GM12878 (cell line): ENCODE measurements at regions not wholly inside any gene's neighbourhood (a gene's known extent, or its start where the extent isn't known, plus 50 kb on each side); places are given as distances from the start of the nearest gene placed in this dataset.

Experiments used
- ATAC-seq: fragments of 200-7000 bp; cut with Tn5 transposase; 3 replicates; pipeline ENCODE4 v1.9.1; 2020; ENCODE audit warnings: mild to moderate bottlenecking, moderate library complexity
- BruUV-seq: library from RNA; stranded (reverse); fragments of 400-500 nt; replicated peaks from 2 replicates; lab custom pipeline; 2021; lab: Mats Ljungman, UMichigan
- CTCF ChIA-PET: fragments of 300-600 bp; sonication (Branson Sonifier 250); formaldehyde crosslinking; extraction: SDS; loops from one replicate; lab custom pipeline; 2021; ENCODE audit warnings: inconsistent platforms; lab: Yijun Ruan, JAX
- POLR2A ChIA-PET: fragments of 350-600 bp; formaldehyde crosslinking; extraction: SDS; loops from one replicate; lab custom pipeline; 2021; ENCODE audit warnings: inconsistent platforms; lab: Charles Lee
- RAD21 ChIA-PET: fragments of 300-600 bp; sonication (Branson Sonifier 250); formaldehyde crosslinking; loops from one replicate; lab custom pipeline; 2023; ENCODE audit warnings: antibody characterized with exemption; ENCODE audit not compliant: unreplicated experiment; lab: Charles Lee
- SMC1A ChIA-PET: fragments of 300-600 bp; sonication (Branson Sonifier 250); formaldehyde crosslinking; loops from one replicate; lab custom pipeline; 2023; ENCODE audit not compliant: unreplicated experiment, uncharacterized antibody; lab: Charles Lee
- DNase-seq: peaks from one replicate; pipeline ENCODE4 v3.0.0-alpha.2; 2011; ENCODE audit warnings: low read depth, low spot score
- FAIRE-seq: peaks from 3 replicates; lab custom pipeline; 2011; peaks lifted over from hg19 to GRCh38; lab: Jason Lieb, UNC
- H2AFZ ChIP-seq: 2 replicates; pipeline ENCODE4 v1.6.0; 2011; ENCODE audit warnings: low read depth, low read length, control low read depth; ENCODE audit not compliant: control insufficient read depth
- H3K27ac ChIP-seq: 2 replicates; pipeline ENCODE4 v1.5.1; 2011; ENCODE audit warnings: control low read depth; ENCODE audit not compliant: control insufficient read depth, insufficient read depth
- H3K27me3 ChIP-seq, 2 experiments: replicated peaks in 1 of 2; 2 replicates each; pipeline versions ENCODE4 v1.6.0 to v1.6.1; 2011; ENCODE audit warnings: low read length in 1 of 2; ENCODE audit not compliant: control insufficient read depth in 2 of 2, insufficient read depth in 2 of 2
- H3K36me3 ChIP-seq, 2 experiments: 2 replicates each; pipeline ENCODE4 v1.5.1; 2011; ENCODE audit warnings: low read length in 1 of 2; ENCODE audit not compliant: control insufficient read depth in 2 of 2, insufficient read depth in 2 of 2
- H3K4me1 ChIP-seq: 2 replicates; pipeline ENCODE4 v1.6.1; 2011; ENCODE audit warnings: mild to moderate bottlenecking, low read length, moderate library complexity, mixed read lengths; ENCODE audit not compliant: control insufficient read depth, insufficient read depth
- H3K4me2 ChIP-seq: 2 replicates; pipeline ENCODE4 v1.6.0; 2011; ENCODE audit warnings: control low read depth; ENCODE audit not compliant: control insufficient read depth, insufficient read depth
- H3K4me3 ChIP-seq: fragments of 200-600 bp; sonication (generic); 2 replicates; pipeline ENCODE4 v1.5.1; 2016
- H3K79me2 ChIP-seq: 2 replicates; pipeline ENCODE4 v1.6.0; 2011; ENCODE audit warnings: low read length; ENCODE audit not compliant: control insufficient read depth, insufficient read depth
- H3K9ac ChIP-seq: 2 replicates; pipeline ENCODE4 v1.8.0; 2011; ENCODE audit warnings: low read length, control low read depth, mixed read lengths; ENCODE audit not compliant: control insufficient read depth, insufficient read depth
- H3K9me3 ChIP-seq: replicated peaks from 3 replicates; pipeline ENCODE4 v1.5.1; 2011; ENCODE audit warnings: mild to moderate bottlenecking, low read length; ENCODE audit not compliant: control insufficient read depth, insufficient read depth
- H4K20me1 ChIP-seq: 2 replicates; pipeline ENCODE4 v1.6.0; 2011; ENCODE audit not compliant: control insufficient read depth, insufficient read depth
- ASH2L ChIP-seq: fragments of 300-600, 200-600 bp; sonication (generic); IDR thresholded peaks from 2 replicates; pipeline ENCODE4 v1.6.1; 2017; ENCODE audit warnings: low read depth, mild to moderate bottlenecking, borderline replicate concordance
- CBX5 ChIP-seq: sonication (generic); IDR thresholded peaks from 2 replicates; pipeline ENCODE4 v1.6.1; 2016; ENCODE audit warnings: low read depth, moderate library complexity, mild to moderate bottlenecking, inconsistent platforms
- CREB1 ChIP-seq: IDR thresholded peaks from 2 replicates; pipeline ENCODE4 v1.6.1; 2012; ENCODE audit warnings: low read depth, mild to moderate bottlenecking, inconsistent platforms
- HDAC2 ChIP-seq: fragments of 200-600 bp; sonication (generic); IDR thresholded peaks from 2 replicates; pipeline ENCODE4 v1.6.1; 2017
- JUNB ChIP-seq: IDR thresholded peaks from 2 replicates; pipeline ENCODE4 v1.6.1; 2016; ENCODE audit warnings: antibody characterized with exemption, mild to moderate bottlenecking
- KLF5 ChIP-seq: fragments of 450-650 bp; IDR thresholded peaks from 2 replicates; pipeline ENCODE4 v1.6.1; 2014; ENCODE audit warnings: mild to moderate bottlenecking; ENCODE audit not compliant: partially characterized antibody
- MEF2B ChIP-seq: fragments of 450-650 bp; IDR thresholded peaks from 2 replicates; pipeline ENCODE4 v1.6.1; 2018; ENCODE audit warnings: mild to moderate bottlenecking, moderate library complexity; ENCODE audit not compliant: partially characterized antibody, poor library complexity, severe bottlenecking
- MYC ChIP-seq: IDR thresholded peaks from 2 replicates; pipeline ENCODE4 v1.6.1; 2011; ENCODE audit warnings: mild to moderate bottlenecking, low read length, moderate library complexity, inconsistent platforms; ENCODE audit not compliant: insufficient read depth, insufficient replicate concordance, insufficient read length, severe bottlenecking
- NRF1 ChIP-seq: conservative IDR thresholded peaks from 2 replicates; pipeline ENCODE4 v1.6.1; 2011; ENCODE audit warnings: mild to moderate bottlenecking, low read depth, low read length, improper control_type of control experiment
- PML ChIP-seq: IDR thresholded peaks from 2 replicates; pipeline ENCODE4 v1.6.1; 2012; ENCODE audit warnings: low read length, inconsistent platforms
- POU2F2 ChIP-seq: IDR thresholded peaks from 3 replicates; pipeline ENCODE4 v1.6.1; 2011; ENCODE audit warnings: low read depth, mild to moderate bottlenecking, low read length, borderline replicate concordance
- SMAD1 ChIP-seq: fragments of 450-650 bp; IDR thresholded peaks from 2 replicates; pipeline ENCODE4 v1.6.1; 2018; ENCODE audit warnings: mild to moderate bottlenecking, low read depth; ENCODE audit not compliant: partially characterized antibody
- STAT1 ChIP-seq: fragments of 450-650 bp; conservative IDR thresholded peaks from 2 replicates; pipeline ENCODE4 v1.6.1; 2014; ENCODE audit warnings: antibody characterized with exemption, mild to moderate bottlenecking
- TCF12 ChIP-seq: IDR thresholded peaks from 2 replicates; pipeline ENCODE4 v1.6.1; 2011; ENCODE audit warnings: low read depth, mild to moderate bottlenecking, low read length
- USF2 ChIP-seq: IDR thresholded peaks from 2 replicates; pipeline ENCODE4 v1.6.1; 2011; ENCODE audit warnings: low read depth, low read length, improper control_type of control experiment, borderline replicate concordance
- WRNIP1 ChIP-seq: IDR thresholded peaks from 2 replicates; pipeline ENCODE4 v1.6.1; 2011; ENCODE audit warnings: low read depth, low read length, improper control_type of control experiment, borderline replicate concordance
- ZNF274 ChIP-seq: IDR thresholded peaks from one replicate; pipeline ENCODE4 v1.8.0; 2011; ENCODE audit not compliant: insufficient read length, insufficient read depth
- WGBS: methylation state at CpG from one replicate; pipeline ENCODE4 v1.1.6; 2016; ENCODE audit warnings: low lambda C conversion rate; ENCODE audit not compliant: insufficient replicate concordance, insufficient coverage; ENCODE audit errors: missing lambda C conversion rate; 5-methylcytosine and 5-hydroxymethylcytosine counted together
- in situ Hi-C: fragments of 300-500 bp; cut with MboI; formaldehyde crosslinking; loops from 9 replicates; pipeline ENCODE4 v1.14.3; 2018; ENCODE audit warnings: mixed read lengths
- intact Hi-C: fragments of 100-400 bp; cut with micrococcal nuclease; formaldehyde crosslinking; loops from one replicate; pipeline ENCODE4 v1.14.2; 2022; ENCODE audit not compliant: unreplicated experiment

GRCh38 chr4:132792310-132792709 is 356.8 kb upstream of the PCDH10 start (continued):
- no peak for TF ChIP-seq POU2F2
- no peak for TF ChIP-seq MYC
- no peak for TF ChIP-seq CBX5

GRCh38 chr4:132797856-132798255 is 351.2 kb upstream of the PCDH10 start:
- intact Hi-C loops, result no loop called here
- no peaks in the 10 kb centered on the region for H3K79me2 ChIP-seq
- no peaks in the 10 kb centered on the region for H3K9me3 ChIP-seq
- SMC1A ChIA-PET, result no interaction called here
- no peak overlapping the region for H3K27ac ChIP-seq
- ATAC-seq (no peak), FAIRE-seq (no peak), DNase-seq (no peak)
- BruUV-seq, result no TSS peak
- H2AFZ ChIP-seq, result no peak overlapping the region
- H3K9ac ChIP-seq, result no peak overlapping the region
- POLR2A ChIA-PET, result no interaction called here
- H4K20me1 ChIP-seq, result no peaks in the 10 kb centered on the region
- CTCF ChIA-PET, result no interaction called here
- no peak overlapping the region for H3K4me3 ChIP-seq
- RAD21 ChIA-PET, result no interaction called here
- no peak overlapping the region for H3K4me2 ChIP-seq
- 0% methylated on average over 1 of the region's 1 CpG for WGBS
- H3K27me3 ChIP-seq, result no peaks in the 10 kb centered on the region
- no peak for TF ChIP-seq PML
- TF ChIP-seq NRF1, result no peak
- no peak for TF ChIP-seq MEF2B
- no peak for TF ChIP-seq ZNF274
- TF ChIP-seq CBX5, result no peak
- no peak for TF ChIP-seq STAT1
- no peak for TF ChIP-seq WRNIP1
- no peak for TF ChIP-seq KLF5
- no peak for TF ChIP-seq CREB1
- TF ChIP-seq USF2, result no peak
- TF ChIP-seq SMAD1, result no peak
- TF ChIP-seq ASH2L, result no peak
- TF ChIP-seq HDAC2, result no peak
- TF ChIP-seq TCF12, result no peak
- no peak for TF ChIP-seq JUNB
- H3K36me3 ChIP-seq, result no peaks in the 10 kb centered on the region
- in situ Hi-C loops, result no loop called here
- no peaks in the 10 kb centered on the region for H3K4me1 ChIP-seq
